ENCODE measurements at regions not wholly inside any gene's neighbourhood (a gene's known extent, or its start where the extent isn't known, plus 50 kb on each side); places are given as distances from the start of the nearest gene placed in this dataset.

DNA sequence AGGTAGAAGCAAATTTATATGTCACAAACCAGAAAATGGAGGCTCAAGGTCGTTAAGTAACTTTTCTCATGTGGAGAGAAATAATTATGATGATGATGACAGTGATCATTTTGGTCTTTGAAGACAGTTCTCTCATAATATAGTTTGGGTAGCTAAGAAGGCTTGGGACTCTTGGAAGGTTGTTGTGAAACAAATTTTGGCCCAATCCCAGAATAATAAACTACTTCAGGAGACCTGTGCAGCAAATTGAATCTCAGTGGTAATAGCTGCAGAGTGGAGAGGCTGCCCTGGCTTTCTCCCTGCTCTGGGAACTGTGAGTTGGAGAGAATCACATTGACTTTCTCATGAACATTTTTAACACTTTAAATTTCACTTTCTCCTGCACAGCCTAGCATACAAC lies 217.2 kb upstream of the BOD1L1 start:
- Histone ChIP-seq H2BK120ac (replicated peaks; ENCODE audit: low read depth, low read length) (no peak overlapping the region), H2BK5ac (ENCODE audit: low read depth, low read length) (no peak overlapping the region), H4K20me1 (replicated peaks in 1 of 2; ENCODE audit: control insufficient read depth in 1 of 2, insufficient read depth in 2 of 2, low read length in 2 of 2) (no peaks in the 10 kb centered on the region), H3K4ac (replicated peaks; ENCODE audit: insufficient read length, low read depth, low read length) (no peak overlapping the region), H3K27ac (ENCODE audit: low read depth, low read length) (no peak overlapping the region), H3K4me1 (replicated peaks in 1 of 4; ENCODE audit: control insufficient read depth in 3 of 4, insufficient read depth in 4 of 4, low read length in 3 of 4) (no peaks in the 10 kb centered on the region), H3K23ac (ENCODE audit: insufficient read length) (no peak overlapping the region), H3K27me3 (replicated peaks in 1 of 4; ENCODE audit: control insufficient read depth in 3 of 4, extremely low read depth in 1 of 4, insufficient read depth in 3 of 4, low read length in 3 of 4) (no peaks in the 10 kb centered on the region), H3K14ac (ENCODE audit: insufficient read length) (no peak overlapping the region), H2BK20ac (ENCODE audit: low read length) (no peak overlapping the region), H3K9ac (replicated peaks in 1 of 4; ENCODE audit: extremely low read depth in 1 of 4, low read depth in 3 of 4, low read length in 3 of 4) (no peak overlapping the region), H3K18ac (ENCODE audit: extremely low read depth, low read length) (no peak overlapping the region), H2BK12ac (ENCODE audit: low read depth, low read length) (no peak overlapping the region), H4K8ac (ENCODE audit: extremely low read depth, insufficient read depth, low read length) (no peak overlapping the region), H3K23me2 (ENCODE audit: low read depth, low read length) (no peaks in the 10 kb centered on the region; the same call in 1 of the 2 replicates), H4K91ac (replicated peaks; ENCODE audit: insufficient read length, low read length) (no peak overlapping the region), H3K36me3 (ENCODE audit: control insufficient read depth in 2 of 4, insufficient read depth in 4 of 4, low read length in 3 of 4) (no peaks in the 10 kb centered on the region), H3K4me3 (ENCODE audit: extremely low read depth in 1 of 4, insufficient read depth in 2 of 4, low read depth in 3 of 4, low read length in 4 of 4) (no peak overlapping the region), H3K79me2 (ENCODE audit: control insufficient read depth in 1 of 2, insufficient read depth in 2 of 2, low read length in 2 of 2) (no peaks in the 10 kb centered on the region), H3K4me2 (ENCODE audit: insufficient read depth in 1 of 2, low read depth in 2 of 2, low read length in 2 of 2) (no peak overlapping the region), H3K9me3 (ENCODE audit: insufficient read depth in 2 of 2, low read depth in 1 of 2, low read length in 1 of 2) (no peaks in the 10 kb centered on the region), H2BK15ac (ENCODE audit: low read length) (no peak overlapping the region), H4K5ac (ENCODE audit: insufficient read length, low read depth, low read length) (no peak overlapping the region), H3K56ac (replicated peaks; ENCODE audit: insufficient read length, low read depth, low read length) (no peak overlapping the region), H2AK5ac (ENCODE audit: low read depth, low read length) (no peak overlapping the region), H3K79me1 (ENCODE audit: low read depth, low read length) (no peaks in the 10 kb centered on the region), H2AFZ (ENCODE audit: low read length) (no peak overlapping the region)
- POLR2A ChIA-PET (ENCODE audit: partially characterized antibody) = no interaction called here
- DNase-seq (ENCODE audit: low read depth in 1 of 2, low spot score in 2 of 2) (no peak), FAIRE-seq (no peak)
- CTCF ChIA-PET (ENCODE audit: partially characterized antibody) = interaction anchor here (0.9 to 3.9 kb wide), 3 partner anchors 8 to 16 kb away, joined by 3 to 21 read pairs (median 4); no protein-coding TSS in a partner anchor
- 83% methylated on average over 1 of the region's 1 CpG; no CpG with 5 or more reads in 1 of the 2 experiments for WGBS, 2 experiments (ENCODE audit: extremely low coverage in 1 of 2, insufficient coverage in 1 of 2, insufficient read length in 1 of 2, insufficient replicate concordance in 2 of 2, low coverage in 1 of 2, low lambda C conversion rate in 2 of 2, missing lambda C conversion rate in 1 of 2)
- TF ChIP-seq BCL11A (IDR thresholded peaks at IDR 0.05; ENCODE audit: low read depth in 2 of 2, low read length in 2 of 2) (no peak), SIX5 (IDR thresholded peaks at IDR 0.05; ENCODE audit: low read depth, low read length) (no peak), POLR2AphosphoS5 (IDR thresholded peaks at IDR 0.05; ENCODE audit: low read depth, low read length) (no peak), YY1 (IDR thresholded peaks at IDR 0.05; ENCODE audit: low read depth, low read length) (no peak), POU5F1 (IDR thresholded peaks at IDR 0.05; ENCODE audit: low read depth, low read length) (no peak), CBX5 (IDR thresholded peaks at IDR 0.05; ENCODE audit: low read depth, low read length) (no peak), HDAC6 (IDR thresholded peaks at IDR 0.05; ENCODE audit: low read depth, low read length) (no peak), CHD1 (IDR thresholded peaks at IDR 0.05; ENCODE audit: low read depth, low read length) (no peak)
- TF ChIP-seq, protein P1, sequence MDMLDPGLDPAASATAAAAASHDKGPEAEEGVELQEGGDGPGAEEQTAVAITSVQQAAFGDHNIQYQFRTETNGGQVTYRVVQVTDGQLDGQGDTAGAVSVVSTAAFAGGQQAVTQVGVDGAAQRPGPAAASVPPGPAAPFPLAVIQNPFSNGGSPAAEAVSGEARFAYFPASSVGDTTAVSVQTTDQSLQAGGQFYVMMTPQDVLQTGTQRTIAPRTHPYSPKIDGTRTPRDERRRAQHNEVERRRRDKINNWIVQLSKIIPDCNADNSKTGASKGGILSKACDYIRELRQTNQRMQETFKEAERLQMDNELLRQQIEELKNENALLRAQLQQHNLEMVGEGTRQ (IDR thresholded peaks at IDR 0.05; ENCODE audit: low read length) = no peak

Data from H1 (cell line).